ENCODE measurements at regions not wholly inside any gene's neighbourhood (a gene's known extent, or its start where the extent isn't known, plus 50 kb on each side); places are given as distances from the start of the nearest gene placed in this dataset.
"Not testable (repeated sequence)": the region's sequence is repeated elsewhere in the genome, so short reads cannot be mapped to it uniquely, and the experiment has no call there.

DNA sequence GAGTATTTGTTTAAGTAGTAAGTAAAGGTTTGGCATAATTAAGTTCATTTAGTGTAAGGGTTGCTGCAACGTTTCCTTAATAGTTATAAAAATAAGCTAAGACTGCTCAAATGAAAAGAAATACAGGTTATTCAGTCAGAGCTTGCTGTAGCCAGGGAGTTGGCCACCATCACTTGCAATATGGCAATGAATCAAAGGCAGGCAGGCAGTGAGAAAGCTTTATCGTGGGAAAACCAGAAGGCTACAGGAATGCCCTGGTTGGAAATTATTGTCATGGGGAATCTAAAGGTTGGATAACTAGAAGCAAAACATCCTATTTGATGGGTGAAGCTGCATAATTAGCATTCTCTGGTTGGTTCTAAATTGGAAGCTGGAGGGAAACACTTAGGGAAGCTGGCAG lies 1286.4 kb upstream of the CDH18 start:
- TF ChIP-seq, protein P1, sequence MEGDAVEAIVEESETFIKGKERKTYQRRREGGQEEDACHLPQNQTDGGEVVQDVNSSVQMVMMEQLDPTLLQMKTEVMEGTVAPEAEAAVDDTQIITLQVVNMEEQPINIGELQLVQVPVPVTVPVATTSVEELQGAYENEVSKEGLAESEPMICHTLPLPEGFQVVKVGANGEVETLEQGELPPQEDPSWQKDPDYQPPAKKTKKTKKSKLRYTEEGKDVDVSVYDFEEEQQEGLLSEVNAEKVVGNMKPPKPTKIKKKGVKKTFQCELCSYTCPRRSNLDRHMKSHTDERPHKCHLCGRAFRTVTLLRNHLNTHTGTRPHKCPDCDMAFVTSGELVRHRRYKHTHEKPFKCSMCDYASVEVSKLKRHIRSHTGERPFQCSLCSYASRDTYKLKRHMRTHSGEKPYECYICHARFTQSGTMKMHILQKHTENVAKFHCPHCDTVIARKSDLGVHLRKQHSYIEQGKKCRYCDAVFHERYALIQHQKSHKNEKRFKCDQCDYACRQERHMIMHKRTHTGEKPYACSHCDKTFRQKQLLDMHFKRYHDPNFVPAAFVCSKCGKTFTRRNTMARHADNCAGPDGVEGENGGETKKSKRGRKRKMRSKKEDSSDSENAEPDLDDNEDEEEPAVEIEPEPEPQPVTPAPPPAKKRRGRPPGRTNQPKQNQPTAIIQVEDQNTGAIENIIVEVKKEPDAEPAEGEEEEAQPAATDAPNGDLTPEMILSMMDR (IDR thresholded peaks at IDR 0.05; ENCODE audit: low read depth, low read length) = not testable (repeated sequence)
- TF ChIP-seq EZH2phosphoT487 (IDR thresholded peaks at IDR 0.05; ENCODE audit: low read depth) = not testable (repeated sequence)
